Peyer's patch (tissue), 4 donors: ENCODE measurements at regions not wholly inside any gene's neighbourhood (a gene's known extent, or its start where the extent isn't known, plus 50 kb on each side); places are given as distances from the start of the nearest gene placed in this dataset.

Experiments used
- CTCF ChIP-seq, 6 experiments: fragments of 450-650 bp in 4 of 6; fragments of 200-600 bp in 2 of 6; sonication (generic) in 1 of 6; IDR thresholded peaks; one replicate each; pipeline ENCODE4 v1.5.1; 2017 to 2019; ENCODE audit warnings: antibody characterized with exemption in 6 of 6, mild to moderate bottlenecking in 3 of 6, moderate library complexity in 1 of 6
- POLR2A ChIP-seq, 2 donors: fragments of 450-650 bp; IDR thresholded peaks; one replicate each; pipeline ENCODE4 v1.5.1; 2017; ENCODE audit warnings: antibody characterized with exemption in 2 of 2, mild to moderate bottlenecking in 2 of 2, moderate library complexity in 2 of 2

DNA sequence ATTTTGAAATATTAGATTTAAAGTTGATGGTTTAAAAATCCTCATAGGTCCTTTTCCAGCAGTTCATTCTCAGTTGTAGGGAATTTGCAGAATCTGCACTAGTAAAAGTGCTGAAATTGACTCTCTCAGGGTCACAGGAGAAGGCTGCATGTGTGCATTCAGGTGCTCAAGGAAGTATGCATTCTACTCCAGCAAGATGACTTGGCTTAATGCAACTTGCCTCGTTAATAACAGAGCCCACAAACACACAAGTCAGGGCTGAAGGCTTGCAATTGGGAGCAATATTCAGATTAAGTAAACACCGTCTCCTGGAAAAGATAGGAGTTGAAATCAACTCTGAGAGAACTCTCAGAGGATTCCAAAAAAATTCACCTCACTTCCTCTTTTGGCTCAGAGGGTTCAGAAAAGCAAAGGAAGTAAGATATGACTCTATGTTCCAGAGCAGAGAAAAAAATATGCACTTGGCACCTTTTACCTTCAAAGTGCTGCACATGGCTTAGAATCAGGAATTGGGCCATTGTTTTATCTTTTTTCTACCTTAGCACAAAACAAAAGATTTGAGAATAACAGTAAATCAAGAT is 406.3 kb upstream of the DCN start:
- TF ChIP-seq CTCF (IDR thresholded peaks at IDR 0.05) (no peak), POLR2A (IDR thresholded peaks at IDR 0.05) (no peak)
